GM12872 (cell line): ENCODE measurements at regions not wholly inside any gene's neighbourhood (a gene's known extent, or its start where the extent isn't known, plus 50 kb on each side); places are given as distances from the start of the nearest gene placed in this dataset.

Experiments used
- CTCF ChIP-seq: IDR thresholded peaks from 3 replicates; pipeline ENCODE4 v1.5.1; 2011; ENCODE audit warnings: low read depth, mild to moderate bottlenecking, low read length, moderate library complexity; ENCODE audit not compliant: insufficient read depth

DNA sequence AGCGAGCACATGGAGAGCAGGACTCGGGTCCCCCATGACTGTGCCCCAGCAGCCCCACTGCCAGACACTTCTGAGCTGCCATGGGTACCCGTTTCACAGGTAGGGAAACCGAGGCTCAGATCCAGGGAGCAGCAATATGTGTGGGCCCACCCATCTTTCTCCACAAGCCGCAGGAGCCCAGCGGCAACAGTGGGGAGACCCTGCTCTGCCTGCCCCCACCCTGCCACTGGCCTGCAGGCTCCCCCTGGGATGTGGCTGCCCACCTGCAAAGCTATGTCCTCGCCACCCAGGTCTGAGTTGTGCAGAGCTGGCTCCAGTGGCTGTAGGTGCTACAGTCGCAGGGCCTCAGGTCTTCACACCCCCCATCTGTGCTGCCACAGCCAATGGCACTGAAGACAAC lies 50.6 kb upstream of the C1QTNF9B start:
- TF ChIP-seq CTCF = no peak

DNA sequence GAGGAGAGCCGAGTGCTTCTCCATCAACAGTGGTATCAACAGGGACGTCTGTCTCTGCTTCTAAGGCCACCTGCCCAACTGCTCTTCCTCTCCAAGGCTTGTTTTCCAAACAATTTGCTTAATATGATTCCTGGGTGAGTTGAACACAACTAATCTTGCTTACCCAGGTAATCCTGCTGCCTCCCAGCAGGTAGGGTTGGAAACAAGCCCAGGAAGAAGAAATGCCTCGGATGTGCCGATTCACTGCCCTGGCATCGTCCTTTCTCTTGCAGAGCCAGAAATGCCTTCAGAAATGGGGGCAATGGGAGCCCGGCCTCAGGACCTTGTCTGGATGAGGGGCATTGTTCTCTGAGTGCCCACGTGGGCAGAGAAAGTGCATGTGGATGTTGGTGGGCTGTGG lies 51.9 kb upstream of the C1QTNF9B start:
- TF ChIP-seq CTCF = no peak

GRCh38 chr13:23949736-23950135 lies 52.4 kb upstream of the C1QTNF9B start:
- no peak for TF ChIP-seq CTCF

DNA sequence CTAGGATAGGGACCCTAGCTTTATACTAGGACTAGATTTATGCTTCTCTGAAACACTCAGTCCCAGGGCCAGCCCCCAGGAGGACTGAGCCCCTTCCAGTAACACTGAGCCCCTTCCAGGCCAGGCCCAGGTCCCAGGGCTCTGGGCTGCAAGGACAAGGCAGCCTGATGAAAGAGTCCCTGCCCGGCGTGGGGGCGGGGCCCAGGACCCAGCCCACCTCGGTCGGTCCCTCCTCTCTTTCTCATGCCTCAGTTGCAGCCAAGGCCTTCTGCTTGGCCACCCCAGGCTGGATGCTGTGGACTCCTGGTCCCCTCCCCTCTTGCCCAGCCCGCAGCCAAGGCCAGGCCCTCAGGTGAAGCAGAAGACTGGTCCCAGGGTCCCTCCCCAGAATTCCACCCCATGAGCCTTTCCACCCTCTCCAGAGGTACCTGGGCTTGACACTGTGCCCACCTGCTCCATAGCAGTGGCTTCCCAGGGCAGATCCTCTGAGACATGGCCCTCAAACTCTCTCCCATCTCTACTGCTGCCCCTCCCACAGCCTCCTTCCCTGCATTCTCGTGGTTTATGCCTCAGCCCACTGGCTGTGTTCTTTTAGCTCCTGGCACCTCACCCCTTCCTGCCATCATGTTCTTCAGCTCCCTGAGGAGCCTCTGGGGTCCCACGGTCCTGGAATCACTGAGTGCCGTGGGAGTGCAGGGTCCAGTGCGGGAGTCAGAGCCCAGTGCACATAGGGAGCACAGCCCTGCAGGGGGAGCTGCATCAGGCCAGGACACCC lies 53.6 kb upstream of the C1QTNF9B start:
- TF ChIP-seq CTCF = peak; percentile 24; the same call in 1 of the 3 replicates

DNA sequence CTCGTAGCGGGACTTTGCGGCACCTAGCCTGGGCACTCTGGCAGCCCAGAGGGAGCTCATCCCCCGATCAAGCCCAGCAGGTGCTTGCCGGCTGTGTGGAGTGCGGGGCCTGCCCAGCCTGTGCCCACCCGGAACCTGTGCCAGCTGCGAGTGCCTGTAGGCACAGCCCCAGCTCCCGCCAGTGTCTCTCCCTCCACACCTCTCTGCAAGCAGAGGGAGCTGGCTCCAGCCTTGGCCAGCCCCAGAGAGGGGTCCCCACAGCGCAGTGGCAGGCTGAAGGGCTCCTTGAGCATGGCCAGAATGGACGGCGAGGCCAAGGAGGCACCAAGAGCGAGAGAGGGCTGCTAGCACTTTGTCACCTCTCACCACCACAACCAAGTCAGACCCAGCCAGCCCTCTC lies 55.5 kb upstream of the C1QTNF9B start:
- no peak for TF ChIP-seq CTCF

GRCh38 chr13:23953860-23954512 lies 56.7 kb upstream of the C1QTNF9B start:
- no peak for TF ChIP-seq CTCF

DNA sequence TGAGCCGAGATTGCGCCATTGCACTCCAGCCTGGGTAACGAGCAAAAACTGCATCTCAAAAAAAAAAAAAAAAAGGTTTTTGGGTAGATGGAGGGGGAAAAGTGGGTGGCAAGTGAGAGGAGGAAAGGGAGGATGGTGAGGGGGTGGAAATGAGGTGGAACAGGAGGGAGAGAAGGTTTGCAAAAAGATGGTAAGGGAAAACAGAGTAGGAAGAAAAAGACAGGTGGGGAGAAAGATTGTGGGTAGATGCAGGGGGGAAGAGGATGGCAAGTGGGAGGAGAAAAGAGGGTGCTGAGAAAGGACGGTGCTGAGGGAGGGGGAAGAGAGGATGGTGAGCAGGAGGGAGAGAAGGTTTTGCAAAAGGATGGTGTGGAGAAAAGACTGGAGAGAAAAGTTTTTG lies 57.8 kb upstream of the C1QTNF9B start:
- no peak for TF ChIP-seq CTCF
